ENCODE measurements at regions not wholly inside any gene's neighbourhood (a gene's known extent, or its start where the extent isn't known, plus 50 kb on each side); places are given as distances from the start of the nearest gene placed in this dataset.
"Not testable (repeated sequence)": the region's sequence is repeated elsewhere in the genome, so short reads cannot be mapped to it uniquely, and the experiment has no call there.

DNA sequence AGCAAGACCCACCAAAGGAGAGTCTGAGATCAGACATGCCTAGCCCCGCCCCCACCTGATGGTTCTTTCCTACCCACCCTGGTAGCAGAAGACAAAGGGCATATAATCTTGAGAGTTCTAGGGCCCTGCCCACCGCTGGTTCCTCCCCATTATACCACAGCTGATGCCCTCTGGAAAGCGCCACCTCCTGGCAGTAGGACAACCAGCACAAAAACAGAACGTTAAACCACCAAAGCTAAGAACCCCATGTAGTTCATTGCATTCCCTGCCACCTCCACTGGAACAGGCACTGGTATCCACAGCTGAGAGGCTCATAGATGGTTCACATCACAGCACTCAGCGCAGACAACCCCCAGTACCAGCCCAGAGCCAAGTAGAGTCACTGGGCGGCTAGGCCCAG lies 81.2 kb upstream of the TRPC7 start:
- POLR2A ChIA-PET = no interaction called here
- CTCF ChIA-PET = interaction anchor here (0.9 kb wide), 1 partner anchor 38 kb away, joined by 3 read pairs; no protein-coding TSS in a partner anchor
- intact Hi-C loops (cut with micrococcal nuclease) = no loop called here
- Mint-ChIP-seq H3K9me3 (peaks cover 11% of the 10 kb centered on the region), H3K27me3 (no peaks in the 10 kb centered on the region), H3K4me3 (no peak overlapping the region), H3K4me1 (ENCODE audit: low read depth) (no peaks in the 10 kb centered on the region), H3K27ac (no peak overlapping the region), H3K36me3 (ENCODE audit: low read depth) (no peaks in the 10 kb centered on the region)
- DNase-seq = peak; percentile 7
- no peak for ATAC-seq
- TF ChIP-seq, protein P1, sequence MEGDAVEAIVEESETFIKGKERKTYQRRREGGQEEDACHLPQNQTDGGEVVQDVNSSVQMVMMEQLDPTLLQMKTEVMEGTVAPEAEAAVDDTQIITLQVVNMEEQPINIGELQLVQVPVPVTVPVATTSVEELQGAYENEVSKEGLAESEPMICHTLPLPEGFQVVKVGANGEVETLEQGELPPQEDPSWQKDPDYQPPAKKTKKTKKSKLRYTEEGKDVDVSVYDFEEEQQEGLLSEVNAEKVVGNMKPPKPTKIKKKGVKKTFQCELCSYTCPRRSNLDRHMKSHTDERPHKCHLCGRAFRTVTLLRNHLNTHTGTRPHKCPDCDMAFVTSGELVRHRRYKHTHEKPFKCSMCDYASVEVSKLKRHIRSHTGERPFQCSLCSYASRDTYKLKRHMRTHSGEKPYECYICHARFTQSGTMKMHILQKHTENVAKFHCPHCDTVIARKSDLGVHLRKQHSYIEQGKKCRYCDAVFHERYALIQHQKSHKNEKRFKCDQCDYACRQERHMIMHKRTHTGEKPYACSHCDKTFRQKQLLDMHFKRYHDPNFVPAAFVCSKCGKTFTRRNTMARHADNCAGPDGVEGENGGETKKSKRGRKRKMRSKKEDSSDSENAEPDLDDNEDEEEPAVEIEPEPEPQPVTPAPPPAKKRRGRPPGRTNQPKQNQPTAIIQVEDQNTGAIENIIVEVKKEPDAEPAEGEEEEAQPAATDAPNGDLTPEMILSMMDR (IDR thresholded peaks at IDR 0.05) = no peak

DNA sequence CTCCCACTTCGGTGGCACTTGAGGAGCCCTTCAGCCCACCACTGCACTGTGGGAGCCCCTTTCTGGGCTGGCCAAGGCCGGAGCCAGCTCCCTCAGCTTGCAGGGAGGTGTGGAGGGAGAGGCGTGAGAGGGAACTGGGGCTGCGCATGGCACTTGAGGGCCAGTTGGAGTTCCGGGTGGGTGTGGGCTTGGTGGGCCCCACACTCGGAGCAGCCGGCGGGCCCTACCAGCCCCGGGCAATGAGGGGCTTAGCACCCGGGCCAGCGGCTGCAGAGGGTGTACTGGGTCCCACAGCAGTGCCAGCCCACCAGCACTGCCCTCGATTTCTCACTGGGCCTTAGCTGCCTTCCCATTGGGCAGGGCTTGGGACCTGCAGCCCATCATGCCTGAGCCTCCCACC lies 78.8 kb upstream of the TRPC7 start:
- H3K36me3 Mint-ChIP-seq (ENCODE audit: low read depth); H3K27ac Mint-ChIP-seq; DNase-seq; H3K4me3 Mint-ChIP-seq; POLR2A ChIA-PET; H3K27me3 Mint-ChIP-seq; H3K9me3 Mint-ChIP-seq; CTCF ChIA-PET; H3K4me1 Mint-ChIP-seq (ENCODE audit: low read depth); ATAC-seq; intact Hi-C loops (cut with micrococcal nuclease): not testable (repeated sequence)

DNA sequence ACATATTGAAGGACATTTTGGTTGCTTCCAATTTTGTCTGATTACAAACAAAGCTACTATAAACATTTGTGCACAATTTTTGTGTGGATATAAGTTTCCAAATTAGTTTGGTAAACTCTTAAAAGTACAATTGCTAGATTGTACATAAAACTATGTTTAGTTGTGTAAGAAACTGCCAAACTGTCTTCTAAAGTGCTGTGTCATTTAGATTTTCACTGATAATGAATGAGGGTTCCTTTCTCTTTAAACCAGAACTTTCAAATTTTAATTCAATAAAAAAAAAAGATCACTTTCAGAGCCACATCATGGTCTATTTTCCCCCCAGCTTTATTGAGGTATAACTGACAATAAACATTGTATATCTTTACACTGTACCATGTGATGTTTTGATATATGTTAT lies 74.0 kb upstream of the TRPC7 start:
- TF ChIP-seq, protein P1 (IDR thresholded peaks at IDR 0.05) = no peak
- ATAC-seq (no peak), DNase-seq (no peak)
- intact Hi-C loops (cut with micrococcal nuclease) = no loop called here
- Mint-ChIP-seq H3K4me1 (ENCODE audit: low read depth) (no peaks in the 10 kb centered on the region), H3K27me3 (no peaks in the 10 kb centered on the region), H3K4me3 (no peak overlapping the region), H3K36me3 (ENCODE audit: low read depth) (no peaks in the 10 kb centered on the region), H3K9me3 (peaks cover 3% of the 10 kb centered on the region), H3K27ac (no peak overlapping the region)
- ChIA-PET POLR2A (no interaction called here), CTCF (no interaction called here)

DNA sequence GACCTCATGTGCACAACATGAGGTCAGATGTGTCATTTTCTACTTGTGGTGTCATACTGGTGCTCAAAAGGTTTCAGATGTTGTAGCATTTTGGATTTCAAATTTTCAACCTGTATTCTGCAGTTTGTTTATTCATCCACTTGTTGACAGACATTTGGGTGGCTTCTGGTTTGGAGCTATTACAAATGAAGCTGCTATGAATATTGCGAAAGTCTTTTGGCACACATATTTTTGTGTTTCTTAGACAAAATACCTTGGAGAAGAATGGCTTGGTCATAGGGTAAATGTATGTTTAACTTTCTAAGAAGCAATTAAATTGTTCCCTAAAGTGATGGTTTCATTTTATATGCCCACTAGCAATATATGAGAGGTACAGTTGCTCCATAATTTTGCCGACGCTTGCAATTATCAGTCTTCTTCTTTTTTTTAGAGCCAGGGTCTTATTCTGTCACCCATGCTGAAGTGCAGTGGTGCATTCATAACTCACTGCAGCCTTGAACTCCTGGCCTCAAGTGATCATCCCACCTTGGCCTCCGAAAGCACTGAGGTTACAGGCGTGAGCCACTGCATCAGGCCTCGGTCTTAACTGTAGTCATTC lies 70.7 kb upstream of the TRPC7 start:
- Mint-ChIP-seq H3K4me1 (ENCODE audit: low read depth) (no peaks in the 10 kb centered on the region), H3K27ac (no peak overlapping the region), H3K27me3 (no peaks in the 10 kb centered on the region), H3K9me3 (no peaks in the 10 kb centered on the region), H3K4me3 (no peak overlapping the region), H3K36me3 (ENCODE audit: low read depth) (no peaks in the 10 kb centered on the region)
- DNase-seq (no peak), ATAC-seq (no peak)
- intact Hi-C loops (cut with micrococcal nuclease) = no loop called here
- CTCF ChIA-PET = no interaction called here
- POLR2A ChIA-PET = no interaction called here
- TF ChIP-seq, protein P1 (IDR thresholded peaks at IDR 0.05) = no peak

DNA sequence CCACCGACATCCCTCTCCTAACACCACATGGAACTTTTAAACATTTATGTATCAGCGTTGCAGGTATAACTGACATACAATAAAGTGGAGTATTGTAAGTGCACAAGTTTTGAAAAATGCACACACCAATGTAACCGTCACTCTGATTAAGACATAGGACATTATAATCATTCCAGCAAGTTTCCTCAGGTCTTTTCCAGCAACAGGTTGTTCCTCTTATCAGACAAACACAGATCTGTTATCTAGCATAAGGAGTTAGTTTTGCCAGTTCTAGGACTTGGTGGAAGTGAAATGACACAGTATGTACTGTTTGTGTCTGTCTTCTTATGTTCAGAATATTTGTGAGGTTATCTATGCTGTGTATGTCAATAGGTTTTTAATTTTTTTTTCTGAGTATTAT lies 69.5 kb upstream of the TRPC7 start:
- Mint-ChIP-seq H3K9me3 (no peaks in the 10 kb centered on the region), H3K36me3 (ENCODE audit: low read depth) (no peaks in the 10 kb centered on the region), H3K27me3 (no peaks in the 10 kb centered on the region), H3K4me3 (no peak overlapping the region), H3K27ac (no peak overlapping the region), H3K4me1 (ENCODE audit: low read depth) (no peaks in the 10 kb centered on the region)
- ATAC-seq (no peak), DNase-seq (no peak)
- CTCF ChIA-PET = no interaction called here
- intact Hi-C loops (cut with micrococcal nuclease) = no loop called here
- TF ChIP-seq, protein P1 (IDR thresholded peaks at IDR 0.05) = no peak
- POLR2A ChIA-PET = no interaction called here

DNA sequence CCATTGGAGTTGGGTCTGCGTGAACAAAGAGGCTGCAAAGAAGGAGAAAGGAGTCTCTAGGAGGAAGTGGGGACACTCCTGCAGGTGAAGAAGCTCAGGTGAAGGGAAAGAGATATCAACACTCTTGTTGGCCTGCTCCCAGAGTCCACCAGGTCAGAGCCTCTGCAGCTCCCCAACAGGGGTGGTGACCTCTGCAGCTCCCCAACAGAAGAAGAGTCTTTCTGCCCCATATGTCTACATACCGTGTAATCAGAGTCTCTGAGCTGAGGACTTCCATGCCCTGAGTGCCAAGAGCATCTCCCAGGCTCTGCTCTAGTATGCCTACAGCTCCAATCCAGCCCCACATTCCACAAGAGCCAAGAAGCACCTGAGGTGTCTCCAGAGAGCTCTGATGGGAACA lies 67.4 kb upstream of the TRPC7 start:
- no peak overlapping the region for H3K4me3 Mint-ChIP-seq
- DNase-seq = no peak
- ChIA-PET POLR2A (no interaction called here), CTCF (no interaction called here)
- no peak for ATAC-seq
- H3K36me3 Mint-ChIP-seq (ENCODE audit: low read depth) = no peaks in the 10 kb centered on the region
- H3K27me3 Mint-ChIP-seq = no peaks in the 10 kb centered on the region
- TF ChIP-seq, protein P1 (IDR thresholded peaks at IDR 0.05) = no peak
- no peaks in the 10 kb centered on the region for H3K9me3 Mint-ChIP-seq
- H3K4me1 Mint-ChIP-seq (ENCODE audit: low read depth) = no peaks in the 10 kb centered on the region
- H3K27ac Mint-ChIP-seq = no peak overlapping the region
- intact Hi-C loops (cut with micrococcal nuclease) = no loop called here
